Bronchial epithelial cell (primary cell): ENCODE measurements at regions not wholly inside any gene's neighbourhood (a gene's known extent, or its start where the extent isn't known, plus 50 kb on each side); places are given as distances from the start of the nearest gene placed in this dataset.
"Not testable (repeated sequence)": the region's sequence is repeated elsewhere in the genome, so short reads cannot be mapped to it uniquely, and the experiment has no call there.

Experiments
- DNase-seq: peaks from one replicate; pipeline ENCODE4 v3.0.0-alpha.2; 2010; ENCODE audit warnings: low read depth
- FAIRE-seq: peaks from 2 replicates; lab custom pipeline; 2011; peaks lifted over from hg19 to GRCh38; lab: Jason Lieb, UNC
- H3K27me3 ChIP-seq: 2 replicates; pipeline ENCODE4 v1.5.1; 2011; ENCODE audit warnings: low read length; ENCODE audit not compliant: control insufficient read depth, insufficient read depth
- H3K36me3 ChIP-seq: 2 replicates; pipeline ENCODE4 v1.5.1; 2011; ENCODE audit warnings: low read length; ENCODE audit not compliant: control insufficient read depth, insufficient read depth
- H3K4me3 ChIP-seq: 2 replicates; pipeline ENCODE4 v1.5.1; 2011; ENCODE audit warnings: mild to moderate bottlenecking, low read depth, low read length, control low read depth
- TF ChIP-seq, protein P1 (sequence below): IDR thresholded peaks from 2 replicates; pipeline ENCODE4 v1.5.1; 2011; ENCODE audit warnings: mild to moderate bottlenecking, moderate library complexity, low read length, control low read depth, inconsistent platforms; ENCODE audit not compliant: insufficient read depth, severe bottlenecking

DNA sequence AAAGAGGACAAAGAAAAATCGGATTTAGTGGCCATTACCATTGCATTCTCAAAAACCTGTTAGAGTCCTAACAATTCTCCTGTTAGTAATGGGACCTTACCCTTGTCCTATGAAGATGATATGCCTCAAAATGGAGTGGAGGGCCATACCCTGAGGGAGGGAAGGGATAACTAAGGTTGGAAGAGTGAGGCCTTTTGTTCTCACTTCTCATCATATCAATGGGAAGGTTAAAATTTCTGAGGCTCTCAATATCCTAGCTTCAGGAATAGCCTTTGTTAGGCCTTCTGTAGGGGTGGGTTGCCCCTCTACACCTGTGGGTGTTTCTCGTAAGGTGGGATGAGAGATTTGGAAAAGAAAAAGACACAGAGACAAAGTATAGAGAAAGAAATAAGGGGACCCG is 109.4 kb upstream of the SGIP1 start:
- not testable (repeated sequence) for FAIRE-seq, H3K27me3 ChIP-seq, H3K4me3 ChIP-seq, DNase-seq, H3K36me3 ChIP-seq

GRCh38 chr1:66426239-66426853 is 107.6 kb upstream of the SGIP1 start:
- Histone ChIP-seq H3K36me3 (no peaks in the 10 kb centered on the region), H3K27me3 (no peaks in the 10 kb centered on the region), H3K4me3 (no peak overlapping the region)
- no peak for DNase-seq
- TF ChIP-seq, protein P1, sequence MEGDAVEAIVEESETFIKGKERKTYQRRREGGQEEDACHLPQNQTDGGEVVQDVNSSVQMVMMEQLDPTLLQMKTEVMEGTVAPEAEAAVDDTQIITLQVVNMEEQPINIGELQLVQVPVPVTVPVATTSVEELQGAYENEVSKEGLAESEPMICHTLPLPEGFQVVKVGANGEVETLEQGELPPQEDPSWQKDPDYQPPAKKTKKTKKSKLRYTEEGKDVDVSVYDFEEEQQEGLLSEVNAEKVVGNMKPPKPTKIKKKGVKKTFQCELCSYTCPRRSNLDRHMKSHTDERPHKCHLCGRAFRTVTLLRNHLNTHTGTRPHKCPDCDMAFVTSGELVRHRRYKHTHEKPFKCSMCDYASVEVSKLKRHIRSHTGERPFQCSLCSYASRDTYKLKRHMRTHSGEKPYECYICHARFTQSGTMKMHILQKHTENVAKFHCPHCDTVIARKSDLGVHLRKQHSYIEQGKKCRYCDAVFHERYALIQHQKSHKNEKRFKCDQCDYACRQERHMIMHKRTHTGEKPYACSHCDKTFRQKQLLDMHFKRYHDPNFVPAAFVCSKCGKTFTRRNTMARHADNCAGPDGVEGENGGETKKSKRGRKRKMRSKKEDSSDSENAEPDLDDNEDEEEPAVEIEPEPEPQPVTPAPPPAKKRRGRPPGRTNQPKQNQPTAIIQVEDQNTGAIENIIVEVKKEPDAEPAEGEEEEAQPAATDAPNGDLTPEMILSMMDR = no peak
- FAIRE-seq = no peak

GRCh38 chr1:66430815-66431214 is 103.1 kb upstream of the SGIP1 start:
- not testable (repeated sequence) for H3K36me3 ChIP-seq, FAIRE-seq, DNase-seq, H3K4me3 ChIP-seq, H3K27me3 ChIP-seq

DNA sequence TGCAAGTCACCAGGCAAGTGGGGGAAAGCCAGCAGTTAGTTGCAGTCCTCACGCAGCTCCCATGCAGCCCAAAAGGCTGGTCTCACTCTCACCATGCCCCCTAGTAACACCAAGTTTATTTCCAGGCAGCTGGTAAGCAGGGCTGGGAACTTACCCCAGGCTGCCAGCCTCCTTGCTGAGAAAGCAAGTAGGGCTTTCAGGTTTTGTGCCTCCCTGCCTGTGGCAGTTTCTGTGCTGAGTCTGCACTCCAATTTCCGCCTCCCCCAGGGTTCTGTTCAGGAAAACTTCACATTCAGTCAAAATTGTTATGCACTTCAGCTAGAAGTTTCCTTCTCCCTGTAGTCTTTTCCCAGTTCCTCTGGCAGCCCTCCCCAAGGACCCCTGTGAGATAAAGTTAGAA is 102.0 kb upstream of the SGIP1 start:
- no peak for DNase-seq
- H3K4me3 ChIP-seq = no peak overlapping the region
- peaks cover 3% of the 10 kb centered on the region for H3K27me3 ChIP-seq
- TF ChIP-seq, protein P1 = no peak
- H3K36me3 ChIP-seq = no peaks in the 10 kb centered on the region
- no peak for FAIRE-seq

DNA sequence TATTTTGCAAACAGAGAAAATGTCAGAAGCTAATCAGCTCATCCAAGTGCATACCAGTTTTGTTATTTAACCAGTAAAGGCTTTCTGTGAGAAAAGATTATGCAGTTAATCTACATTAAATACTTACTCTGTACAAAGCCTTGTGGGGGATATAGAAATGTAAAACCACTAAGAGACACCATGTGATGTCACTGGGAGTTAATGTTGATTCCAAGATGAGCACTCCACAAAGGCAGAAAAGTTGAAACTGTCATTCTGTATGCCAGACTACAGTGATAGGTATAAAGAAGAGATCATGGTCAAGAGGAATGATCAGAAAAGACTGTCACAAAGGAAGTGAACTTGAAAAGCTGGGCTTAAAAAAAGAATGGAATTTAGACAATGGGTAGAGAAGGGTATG is 100.3 kb upstream of the SGIP1 start:
- DNase-seq (no peak), FAIRE-seq (no peak)
- no peak overlapping the region for H3K4me3 ChIP-seq
- H3K36me3 ChIP-seq = no peaks in the 10 kb centered on the region
- H3K27me3 ChIP-seq = peaks cover 3% of the 10 kb centered on the region
- TF ChIP-seq, protein P1 = no peak

DNA sequence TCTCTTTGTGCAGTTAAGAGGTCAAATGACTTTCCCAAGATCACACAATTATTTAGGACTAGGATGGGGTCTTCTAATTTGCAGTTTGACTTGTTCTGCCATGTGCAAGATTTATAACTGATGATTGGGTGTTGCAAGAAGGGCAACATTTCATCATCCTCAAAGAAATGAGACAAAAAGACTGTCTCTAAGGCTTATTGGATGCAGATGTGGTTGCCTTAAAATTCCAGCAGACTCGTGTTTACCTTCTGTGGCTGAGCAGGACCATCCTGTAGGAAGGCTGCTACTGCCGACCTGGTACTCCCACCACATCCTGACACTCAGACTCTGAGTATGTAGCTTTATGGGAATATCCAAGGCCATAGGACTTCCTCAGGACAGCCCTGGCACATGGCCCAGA is 99.9 kb upstream of the SGIP1 start:
- Histone ChIP-seq H3K27me3 (peaks cover 3% of the 10 kb centered on the region), H3K4me3 (no peak overlapping the region), H3K36me3 (no peaks in the 10 kb centered on the region)
- TF ChIP-seq, protein P1 = no peak
- DNase-seq (no peak), FAIRE-seq (no peak)

GRCh38 chr1:66435541-66435940 is 98.4 kb upstream of the SGIP1 start:
- no peak for DNase-seq
- no peak overlapping the region for H3K4me3 ChIP-seq
- no peak for FAIRE-seq
- H3K27me3 ChIP-seq = peaks cover 3% of the 10 kb centered on the region
- TF ChIP-seq, protein P1 = no peak
- H3K36me3 ChIP-seq = no peaks in the 10 kb centered on the region
